HG02970 (cell line): ENCODE measurements at regions not wholly inside any gene's neighbourhood (a gene's known extent, or its start where the extent isn't known, plus 50 kb on each side); places are given as distances from the start of the nearest gene placed in this dataset.
"Not testable (repeated sequence)": the region's sequence is repeated elsewhere in the genome, so short reads cannot be mapped to it uniquely, and the experiment has no call there.

Source experiments
- ATAC-seq: cut with Tn5 transposase; IDR thresholded peaks from one replicate; pipeline ENCODE4 v1.9.1; 2021; ENCODE audit warnings: mild to moderate bottlenecking, moderate library complexity, moderate number of reproducible peaks; ENCODE audit not compliant: unreplicated experiment, low FRiP score

- no peak for ATAC-seq
Observed at GRCh38 chr6:66173587-66173986, 466.6 kb upstream of the EYS start.

GRCh38 chr6:66166713-66167112 lies 459.7 kb upstream of the EYS start:
- not testable (repeated sequence) for ATAC-seq

GRCh38 chr6:66161546-66162108 lies 454.6 kb upstream of the EYS start:
- no peak for ATAC-seq

GRCh38 chr6:66159937-66160336 lies 452.9 kb upstream of the EYS start:
- ATAC-seq = no peak

- no peak for ATAC-seq
Observed at GRCh38 chr6:66153247-66153646, 446.2 kb upstream of the EYS start.

GRCh38 chr6:66149132-66149531 lies 442.1 kb upstream of the EYS start:
- no peak for ATAC-seq

GRCh38 chr6:66145867-66146266 lies 438.8 kb upstream of the EYS start:
- no peak for ATAC-seq

- ATAC-seq = no peak
Observed at GRCh38 chr6:66134021-66134420, 427.0 kb upstream of the EYS start.

- no peak for ATAC-seq
Observed at GRCh38 chr6:66128656-66129055, 421.6 kb upstream of the EYS start.

GRCh38 chr6:66128243-66128642 lies 421.2 kb upstream of the EYS start:
- ATAC-seq = no peak

GRCh38 chr6:66127061-66127460 lies 420.0 kb upstream of the EYS start:
- ATAC-seq = no peak

- ATAC-seq = no peak
Observed at GRCh38 chr6:66126358-66126757, 419.3 kb upstream of the EYS start.

GRCh38 chr6:66103954-66104353 lies 396.9 kb upstream of the EYS start:
- no peak for ATAC-seq

GRCh38 chr6:66103354-66103753 lies 396.3 kb upstream of the EYS start:
- ATAC-seq = no peak

- no peak for ATAC-seq
Observed at GRCh38 chr6:66096679-66097078, 389.7 kb upstream of the EYS start.

GRCh38 chr6:66094615-66095014 lies 387.6 kb upstream of the EYS start:
- no peak for ATAC-seq

GRCh38 chr6:66092306-66092705 lies 385.3 kb upstream of the EYS start:
- ATAC-seq = not testable (repeated sequence)

- ATAC-seq = no peak
Observed at GRCh38 chr6:66086532-66086931, 379.5 kb upstream of the EYS start.

GRCh38 chr6:66082914-66083313 lies 375.9 kb upstream of the EYS start:
- ATAC-seq = no peak

- no peak for ATAC-seq
Observed at GRCh38 chr6:66068907-66069306, 361.9 kb upstream of the EYS start.

- ATAC-seq = no peak
Observed at GRCh38 chr6:66068033-66068432, 361.0 kb upstream of the EYS start.

GRCh38 chr6:66065313-66065712 lies 358.3 kb upstream of the EYS start:
- ATAC-seq = no peak

GRCh38 chr6:66057034-66057433 lies 350.0 kb upstream of the EYS start:
- no peak for ATAC-seq
